HCT116 (cell line): ENCODE measurements at regions not wholly inside any gene's neighbourhood (a gene's known extent, or its start where the extent isn't known, plus 50 kb on each side); places are given as distances from the start of the nearest gene placed in this dataset.

Experiments
- ATAC-seq: fragments of 200-7000 bp; cut with Tn5 transposase; 2 replicates; pipeline ENCODE4 v1.9.1; 2020; ENCODE audit warnings: mild to moderate bottlenecking, moderate library complexity
- BruUV-seq: library from RNA; stranded (reverse); fragments of 400-500 nt; replicated peaks from 2 replicates; lab custom pipeline; 2021; lab: Mats Ljungman, UMichigan
- CTCF ChIA-PET: fragments of 300-600 bp; sonication (Branson Sonifier 250); formaldehyde crosslinking; loops from one replicate; lab custom pipeline; 2021; ENCODE audit warnings: antibody characterized with exemption; lab: Charles Lee
- POLR2A ChIA-PET: fragments of 300-600, 350-600 bp; sonication (Branson Sonifier 250); formaldehyde crosslinking; loops from one replicate; lab custom pipeline; 2021; ENCODE audit warnings: antibody characterized with exemption; lab: Charles Lee
- RAD21 ChIA-PET, 2 experiments: fragments of 300-600 bp; sonication (Branson Sonifier 250); formaldehyde crosslinking; loops; one replicate each; lab custom pipeline; 2023; ENCODE audit warnings: low total read pairs in 2 of 2; ENCODE audit not compliant: uncharacterized antibody in 2 of 2, unreplicated experiment in 2 of 2, low non-redundant PET in 1 of 2; lab: Charles Lee
- DNase-seq: peaks from one replicate; pipeline ENCODE4 v3.0.0-alpha.2; 2010; ENCODE audit warnings: low read depth, low spot score
- H2AFZ ChIP-seq: fragments of 200-600 bp; shearing (Covaris generic), sonication (generic); 2 replicates; pipeline ENCODE4 v1.6.1; 2017; ENCODE audit warnings: low read depth, mixed run types, mixed read lengths, antibody characterized with exemption, low read length; ENCODE audit not compliant: poor library complexity, severe bottlenecking
- H3K27ac ChIP-seq: 2 replicates; pipeline ENCODE4 v1.5.1; 2012; ENCODE audit warnings: low read depth, low read length
- H3K27me3 ChIP-seq: fragments of 200-600 bp; sonication (generic); 2 replicates; pipeline ENCODE4 v1.6.1; 2016; ENCODE audit warnings: mixed run types, low read length, mixed read lengths; ENCODE audit not compliant: insufficient read depth
- H3K36me3 ChIP-seq, 2 experiments: fragments of 200-500 bp in 1 of 2; fragments of 200-600 bp in 1 of 2; sonication (Bioruptor generic) in 1 of 2; sonication (generic) in 1 of 2; 2 replicates each; pipeline versions ENCODE4 v1.5.1 to v1.6.1; 2014 to 2016; ENCODE audit warnings: low read length in 2 of 2, inconsistent platforms in 1 of 2, mixed read lengths in 1 of 2, mixed run types in 1 of 2; ENCODE audit not compliant: insufficient read depth in 2 of 2, control insufficient read depth in 1 of 2
- H3K4me1 ChIP-seq, 2 experiments: fragments of 200-600 bp in 1 of 2; sonication (generic) in 1 of 2; 2 replicates each; pipeline versions ENCODE4 v1.5.1 to v1.6.1; 2012 to 2017; ENCODE audit warnings: low read length in 2 of 2, inconsistent platforms in 1 of 2, mild to moderate bottlenecking in 1 of 2, mixed read lengths in 1 of 2, mixed run types in 1 of 2, moderate library complexity in 1 of 2; ENCODE audit not compliant: insufficient read depth in 2 of 2, control insufficient read depth in 1 of 2
- H3K4me2 ChIP-seq: fragments of 200-600 bp; sonication (generic); 2 replicates; pipeline ENCODE4 v1.6.1; 2017; ENCODE audit warnings: mixed run types, low read length, mixed read lengths
- H3K4me3 ChIP-seq, 2 experiments: fragments of 200-600 bp in 1 of 2; sonication (generic) in 1 of 2; replicated peaks in 1 of 2; 2 replicates each; pipeline ENCODE4 v1.5.1; 2011 to 2016; ENCODE audit warnings: low read length in 2 of 2, control low read depth in 1 of 2, low read depth in 1 of 2, mild to moderate bottlenecking in 1 of 2, mixed read lengths in 1 of 2, mixed run types in 1 of 2
- H3K79me2 ChIP-seq: fragments of 200-600 bp; sonication (generic); 2 replicates; pipeline ENCODE4 v1.6.1; 2017; ENCODE audit warnings: mild to moderate bottlenecking, mixed run types, low read length, moderate library complexity, mixed read lengths; ENCODE audit not compliant: insufficient read depth
- H3K9ac ChIP-seq: fragments of 200-600 bp; sonication (generic); 2 replicates; pipeline ENCODE4 v1.6.1; 2016; ENCODE audit warnings: low read length, mixed read lengths
- H3K9me2 ChIP-seq: fragments of 200-600 bp; sonication (generic), shearing (Covaris generic); 2 replicates; pipeline ENCODE4 v1.6.1; 2017; ENCODE audit warnings: mixed run types, mild to moderate bottlenecking, moderate library complexity; ENCODE audit not compliant: insufficient read depth
- H3K9me3 ChIP-seq, 2 experiments: fragments of 200-500 bp in 1 of 2; fragments of 200-600 bp in 1 of 2; sonication (Bioruptor generic) in 1 of 2; sonication (generic) in 1 of 2; 2 replicates each; pipeline ENCODE4 v1.6.1; 2014 to 2017; ENCODE audit warnings: low read length in 2 of 2, mixed read lengths in 2 of 2, inconsistent platforms in 1 of 2, low read depth in 1 of 2, mild to moderate bottlenecking in 1 of 2, mixed run types in 1 of 2, moderate library complexity in 1 of 2; ENCODE audit not compliant: control insufficient read depth in 1 of 2, insufficient read depth in 1 of 2
- H4K20me1 ChIP-seq: fragments of 200-600 bp; sonication (generic), shearing (Covaris generic); 2 replicates; pipeline ENCODE4 v1.6.1; 2017; ENCODE audit warnings: mixed run types, mild to moderate bottlenecking, moderate library complexity; ENCODE audit not compliant: insufficient read depth
- ATF3 ChIP-seq: IDR thresholded peaks from 2 replicates; pipeline ENCODE4 v1.6.1; 2012
- ELF1 ChIP-seq: IDR thresholded peaks from 2 replicates; pipeline ENCODE4 v1.6.1; 2012; ENCODE audit warnings: low read depth, borderline replicate concordance
- POLR2A ChIP-seq: IDR thresholded peaks from 2 replicates; pipeline ENCODE4 v1.7.0; 2011; ENCODE audit warnings: borderline replicate concordance; ENCODE audit not compliant: insufficient read depth, insufficient read length; ENCODE audit errors: extremely low read depth
- POLR2AphosphoS5 ChIP-seq: IDR thresholded peaks from 2 replicates; pipeline ENCODE4 v1.6.1; 2011; ENCODE audit warnings: mild to moderate bottlenecking, low read depth, low read length, moderate library complexity
- SIN3A ChIP-seq: IDR thresholded peaks from 2 replicates; pipeline ENCODE4 v1.6.1; 2012; ENCODE audit warnings: low read depth
- SP1 ChIP-seq: IDR thresholded peaks from 2 replicates; pipeline ENCODE4 v1.6.1; 2012; ENCODE audit warnings: low read depth
- SRF ChIP-seq: IDR thresholded peaks from 2 replicates; pipeline ENCODE4 v1.6.1; 2012; ENCODE audit warnings: low read depth
- intact Hi-C: fragments of 100-400 bp; cut with micrococcal nuclease; formaldehyde crosslinking; loops from 2 replicates; pipeline ENCODE4 v1.10.0; 2022
- TF ChIP-seq, protein P1 (sequence below): IDR thresholded peaks from 2 replicates; pipeline ENCODE4 v1.6.1; 2012
- TF ChIP-seq, protein P2 (sequence below): IDR thresholded peaks from 2 replicates; pipeline ENCODE4 v1.6.1; 2012; ENCODE audit warnings: low read depth

DNA sequence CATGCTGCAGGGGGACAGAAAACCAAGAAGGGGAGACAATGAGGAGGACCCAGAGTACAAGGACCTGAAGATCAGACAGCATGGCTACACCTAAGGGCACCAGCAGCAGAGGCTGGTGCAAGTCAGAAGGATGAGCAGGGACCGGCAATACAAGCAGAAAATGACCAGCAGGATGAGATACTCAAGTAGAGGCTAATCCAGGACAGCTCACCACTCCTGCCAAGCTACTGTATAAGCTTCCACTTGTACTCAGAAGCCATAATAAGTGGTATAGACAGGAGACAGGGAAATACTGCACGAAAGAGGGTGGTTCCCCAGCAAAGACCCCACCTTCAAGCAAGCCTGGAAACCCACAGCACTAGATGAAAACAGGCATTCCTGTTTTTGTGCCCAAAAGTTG, 138.7 kb upstream of the ZC3H12C start:
- DNase-seq (no peak), ATAC-seq (no peak)
- intact Hi-C loops, result no loop called here
- no peaks in the 10 kb centered on the region for H3K79me2 ChIP-seq
- H3K27ac ChIP-seq, result no peak overlapping the region
- H3K27me3 ChIP-seq, result no peaks in the 10 kb centered on the region
- RAD21 ChIA-PET, result no interaction called here
- no peaks in the 10 kb centered on the region for H3K4me1 ChIP-seq
- TF ChIP-seq ATF3 (no peak), POLR2A (no peak), ELF1 (no peak), SP1 (no peak), SRF (no peak), SIN3A (no peak), POLR2AphosphoS5 (no peak)
- TF ChIP-seq, protein P1, sequence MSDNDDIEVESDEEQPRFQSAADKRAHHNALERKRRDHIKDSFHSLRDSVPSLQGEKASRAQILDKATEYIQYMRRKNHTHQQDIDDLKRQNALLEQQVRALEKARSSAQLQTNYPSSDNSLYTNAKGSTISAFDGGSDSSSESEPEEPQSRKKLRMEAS, result no peak
- TF ChIP-seq, protein P2, sequence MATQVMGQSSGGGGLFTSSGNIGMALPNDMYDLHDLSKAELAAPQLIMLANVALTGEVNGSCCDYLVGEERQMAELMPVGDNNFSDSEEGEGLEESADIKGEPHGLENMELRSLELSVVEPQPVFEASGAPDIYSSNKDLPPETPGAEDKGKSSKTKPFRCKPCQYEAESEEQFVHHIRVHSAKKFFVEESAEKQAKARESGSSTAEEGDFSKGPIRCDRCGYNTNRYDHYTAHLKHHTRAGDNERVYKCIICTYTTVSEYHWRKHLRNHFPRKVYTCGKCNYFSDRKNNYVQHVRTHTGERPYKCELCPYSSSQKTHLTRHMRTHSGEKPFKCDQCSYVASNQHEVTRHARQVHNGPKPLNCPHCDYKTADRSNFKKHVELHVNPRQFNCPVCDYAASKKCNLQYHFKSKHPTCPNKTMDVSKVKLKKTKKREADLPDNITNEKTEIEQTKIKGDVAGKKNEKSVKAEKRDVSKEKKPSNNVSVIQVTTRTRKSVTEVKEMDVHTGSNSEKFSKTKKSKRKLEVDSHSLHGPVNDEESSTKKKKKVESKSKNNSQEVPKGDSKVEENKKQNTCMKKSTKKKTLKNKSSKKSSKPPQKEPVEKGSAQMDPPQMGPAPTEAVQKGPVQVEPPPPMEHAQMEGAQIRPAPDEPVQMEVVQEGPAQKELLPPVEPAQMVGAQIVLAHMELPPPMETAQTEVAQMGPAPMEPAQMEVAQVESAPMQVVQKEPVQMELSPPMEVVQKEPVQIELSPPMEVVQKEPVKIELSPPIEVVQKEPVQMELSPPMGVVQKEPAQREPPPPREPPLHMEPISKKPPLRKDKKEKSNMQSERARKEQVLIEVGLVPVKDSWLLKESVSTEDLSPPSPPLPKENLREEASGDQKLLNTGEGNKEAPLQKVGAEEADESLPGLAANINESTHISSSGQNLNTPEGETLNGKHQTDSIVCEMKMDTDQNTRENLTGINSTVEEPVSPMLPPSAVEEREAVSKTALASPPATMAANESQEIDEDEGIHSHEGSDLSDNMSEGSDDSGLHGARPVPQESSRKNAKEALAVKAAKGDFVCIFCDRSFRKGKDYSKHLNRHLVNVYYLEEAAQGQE, result no peak
- BruUV-seq, result no TSS peak
- H4K20me1 ChIP-seq, result no peaks in the 10 kb centered on the region
- H2AFZ ChIP-seq, result no peak overlapping the region
- no peak overlapping the region for H3K9ac ChIP-seq
- H3K4me3 ChIP-seq, result no peak overlapping the region
- H3K36me3 ChIP-seq, result no peaks in the 10 kb centered on the region
- H3K9me2 ChIP-seq, result no peaks in the 10 kb centered on the region
- POLR2A ChIA-PET, result no interaction called here
- no peaks in the 10 kb centered on the region for H3K9me3 ChIP-seq
- H3K4me2 ChIP-seq, result no peak overlapping the region
- CTCF ChIA-PET, result no interaction called here
